ENCODE measurements at regions not wholly inside any gene's neighbourhood (a gene's known extent, or its start where the extent isn't known, plus 50 kb on each side); places are given as distances from the start of the nearest gene placed in this dataset.
A peak's percentile ranks its signal among the peaks of the same experiment; 100 is the strongest.

GRCh38 chr6:138609801-138610430, 110.6 kb upstream of the NHSL1 start:
- H3K9me3 Mint-ChIP-seq = peaks cover under 1% of the 10 kb centered on the region
- no peaks in the 10 kb centered on the region for H3K36me3 Mint-ChIP-seq
- TF ChIP-seq CTCF (conservative IDR thresholded peaks at IDR 0.05) = no peak
- H3K4me3 Mint-ChIP-seq = no peak overlapping the region
- no peaks in the 10 kb centered on the region for H3K27me3 Mint-ChIP-seq
- no peak for DNase-seq (ENCODE audit: extremely low spot score, unreplicated experiment)
- H3K4me1 Mint-ChIP-seq (ENCODE audit: unreplicated experiment) = peaks cover 4% of the 10 kb centered on the region
- H3K27ac Mint-ChIP-seq = no peak overlapping the region

DNA sequence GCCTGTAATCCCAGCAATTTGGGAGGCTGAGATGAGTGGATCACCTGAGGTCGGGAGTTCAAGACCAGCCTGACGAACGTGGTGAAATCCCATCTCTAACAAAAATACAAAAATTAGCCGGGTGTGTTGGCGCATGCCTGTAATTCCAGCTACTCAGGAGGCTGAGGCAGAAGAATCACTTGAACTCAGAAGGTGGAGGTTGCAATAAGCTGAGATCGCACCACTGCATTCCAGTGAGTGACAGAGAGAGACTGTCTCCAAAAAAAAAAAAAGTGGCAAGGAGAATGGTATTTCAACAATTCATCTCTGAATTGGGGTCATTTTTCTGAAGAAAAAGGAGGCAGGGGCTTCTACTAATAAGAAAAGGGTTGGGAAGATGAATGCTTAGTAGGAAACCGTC, 111.5 kb upstream of the NHSL1 start:
- Mint-ChIP-seq H3K27ac (peak overlapping the region; percentile 78), H3K4me3 (no peak overlapping the region), H3K36me3 (no peaks in the 10 kb centered on the region), H3K4me1 (ENCODE audit: unreplicated experiment) (peaks cover 4% of the 10 kb centered on the region), H3K9me3 (peaks cover 4% of the 10 kb centered on the region), H3K27me3 (no peaks in the 10 kb centered on the region)
- no peak for TF ChIP-seq CTCF (conservative IDR thresholded peaks at IDR 0.05)
- DNase-seq (ENCODE audit: extremely low spot score, unreplicated experiment) = no peak

DNA sequence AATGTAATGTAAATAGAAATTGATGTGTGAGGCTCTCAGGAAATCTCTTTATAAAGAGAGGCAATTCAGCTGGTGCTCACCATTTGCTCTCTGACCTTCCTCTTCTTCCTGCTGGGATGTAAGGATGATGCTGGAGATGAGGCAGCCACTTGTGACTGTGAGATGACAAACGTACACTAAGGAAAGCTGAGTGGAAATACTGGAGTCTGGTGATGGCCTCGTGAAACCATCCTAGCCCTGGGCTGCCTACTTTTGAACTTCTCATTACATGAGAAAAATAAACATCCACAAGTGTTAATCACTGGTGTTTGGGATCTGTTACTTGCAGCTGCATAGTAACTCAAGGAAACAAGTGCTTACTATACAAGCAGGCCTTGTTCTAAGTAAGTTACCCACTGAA, 114.9 kb upstream of the NHSL1 start:
- Mint-ChIP-seq H3K27me3 (no peaks in the 10 kb centered on the region), H3K36me3 (no peaks in the 10 kb centered on the region), H3K4me1 (ENCODE audit: unreplicated experiment) (peaks cover 20% of the 10 kb centered on the region), H3K4me3 (no peak overlapping the region), H3K9me3 (peaks cover 4% of the 10 kb centered on the region), H3K27ac (no peak overlapping the region)
- TF ChIP-seq CTCF (conservative IDR thresholded peaks at IDR 0.05) = no peak
- DNase-seq (ENCODE audit: extremely low spot score, unreplicated experiment) = no peak

DNA sequence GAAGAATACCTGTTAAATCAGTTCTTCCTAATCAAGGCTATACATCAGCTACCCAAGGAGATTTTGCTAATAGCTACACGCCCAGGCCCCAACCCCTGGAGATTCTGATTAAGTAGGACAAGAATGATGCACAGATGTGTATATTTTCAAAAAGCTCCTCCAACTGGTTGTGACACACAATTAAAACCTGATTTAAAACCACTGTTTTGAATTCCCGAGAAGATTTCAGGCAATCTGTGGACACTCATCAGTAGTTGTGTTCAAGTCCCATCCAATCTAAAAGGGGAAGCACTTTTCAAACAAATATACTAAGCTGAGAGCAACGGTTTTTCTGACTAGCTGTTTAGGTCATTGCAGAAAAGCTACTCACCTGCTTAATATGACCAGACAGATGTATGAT, 118.9 kb upstream of the NHSL1 start:
- no peak for TF ChIP-seq CTCF (conservative IDR thresholded peaks at IDR 0.05)

DNA sequence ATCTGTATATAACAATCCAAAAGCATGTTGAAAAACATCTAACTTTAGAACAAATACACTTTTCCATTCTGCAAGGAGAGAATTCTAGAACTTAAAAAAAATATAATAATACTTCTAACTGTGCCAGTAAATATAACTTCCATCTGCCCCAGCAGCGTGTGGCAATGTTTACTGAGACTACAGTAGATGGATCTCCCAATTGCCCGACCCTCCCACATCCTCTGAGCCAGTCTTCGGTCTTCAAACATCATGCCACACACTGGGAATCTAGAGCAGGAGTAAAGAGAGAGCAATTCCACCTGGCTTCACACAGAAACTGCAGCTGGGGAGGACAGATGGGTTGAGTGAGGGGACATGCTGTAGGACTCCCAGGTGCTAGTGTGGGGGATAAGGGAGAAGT, 121.3 kb upstream of the NHSL1 start:
- no peaks in the 10 kb centered on the region for H3K9me3 Mint-ChIP-seq
- no peak overlapping the region for H3K27ac Mint-ChIP-seq
- no peak overlapping the region for H3K4me3 Mint-ChIP-seq
- no peak for DNase-seq (ENCODE audit: extremely low spot score, unreplicated experiment)
- no peaks in the 10 kb centered on the region for H3K36me3 Mint-ChIP-seq
- no peak for TF ChIP-seq CTCF (conservative IDR thresholded peaks at IDR 0.05)
- no peaks in the 10 kb centered on the region for H3K27me3 Mint-ChIP-seq
- peaks cover 16% of the 10 kb centered on the region for H3K4me1 Mint-ChIP-seq (ENCODE audit: unreplicated experiment)

More for the DNA sequence above, 118.9 kb upstream of the NHSL1 start:
- no peaks in the 10 kb centered on the region for H3K36me3 Mint-ChIP-seq
- H3K4me1 Mint-ChIP-seq (ENCODE audit: unreplicated experiment) = peaks cover 16% of the 10 kb centered on the region
- DNase-seq (ENCODE audit: extremely low spot score, unreplicated experiment) = no peak
- no peak overlapping the region for H3K27ac Mint-ChIP-seq
- H3K4me3 Mint-ChIP-seq = no peak overlapping the region
- no peaks in the 10 kb centered on the region for H3K27me3 Mint-ChIP-seq
- peaks cover 4% of the 10 kb centered on the region for H3K9me3 Mint-ChIP-seq

- no peak for TF ChIP-seq CTCF (conservative IDR thresholded peaks at IDR 0.05)
- Mint-ChIP-seq H3K9me3 (no peaks in the 10 kb centered on the region), H3K4me3 (no peak overlapping the region), H3K4me1 (ENCODE audit: unreplicated experiment) (peaks cover 4% of the 10 kb centered on the region), H3K27ac (no peak overlapping the region), H3K36me3 (no peaks in the 10 kb centered on the region), H3K27me3 (no peaks in the 10 kb centered on the region)
- no peak for DNase-seq (ENCODE audit: extremely low spot score, unreplicated experiment)
Measured at GRCh38 chr6:138622967-138623366, 123.7 kb upstream of the NHSL1 start.

Measured in type B pancreatic cell (in vitro differentiated cells).